Hematopoietic multipotent progenitor cell (in vitro differentiated cells): ENCODE measurements at regions not wholly inside any gene's neighbourhood (a gene's known extent, or its start where the extent isn't known, plus 50 kb on each side); places are given as distances from the start of the nearest gene placed in this dataset.

Experiments
- DNase-seq, 3 donors: peaks; one replicate each; pipeline ENCODE4 v3.0.0-alpha.2; 2011 to 2015; ENCODE audit warnings: low read depth in 2 of 3, low spot score in 2 of 3

DNA sequence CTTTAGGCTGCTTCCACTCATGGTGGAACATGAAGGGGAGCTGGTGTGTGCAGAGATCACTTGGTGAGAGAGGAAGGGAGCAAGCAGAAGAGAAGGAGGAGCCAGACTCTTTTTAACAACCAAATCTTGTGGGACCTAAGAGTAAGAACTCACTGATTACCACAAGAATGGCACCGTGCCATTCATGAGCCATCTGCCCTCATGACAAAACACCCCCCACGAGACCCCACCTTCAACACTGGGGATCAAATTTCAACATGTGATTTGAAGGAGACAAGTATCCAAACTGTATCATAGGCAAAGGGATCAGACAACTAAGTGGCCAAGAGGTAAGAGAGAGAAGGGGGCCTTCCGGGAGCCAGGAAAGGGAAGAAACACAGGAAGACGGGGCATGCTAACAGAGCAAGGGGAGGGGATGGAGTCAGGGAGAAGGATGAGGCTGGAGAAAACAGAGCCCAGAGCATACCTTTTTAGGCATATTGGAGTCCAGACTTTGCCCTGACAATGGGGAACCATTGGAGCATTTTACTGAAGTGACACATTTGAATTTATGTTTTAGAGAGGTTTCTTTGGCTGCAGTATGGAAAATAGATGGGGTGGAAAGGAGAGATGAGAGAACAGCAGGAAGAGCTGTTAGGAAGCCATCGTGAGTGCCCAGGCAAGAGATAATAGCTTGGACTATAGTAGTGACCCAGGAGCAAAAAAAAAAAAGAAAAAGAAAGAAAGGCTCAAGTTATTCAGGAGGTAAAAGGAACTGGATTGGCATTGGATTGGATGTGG, 204.4 kb upstream of the NUDT4 start:
- DNase-seq: no peak

DNA sequence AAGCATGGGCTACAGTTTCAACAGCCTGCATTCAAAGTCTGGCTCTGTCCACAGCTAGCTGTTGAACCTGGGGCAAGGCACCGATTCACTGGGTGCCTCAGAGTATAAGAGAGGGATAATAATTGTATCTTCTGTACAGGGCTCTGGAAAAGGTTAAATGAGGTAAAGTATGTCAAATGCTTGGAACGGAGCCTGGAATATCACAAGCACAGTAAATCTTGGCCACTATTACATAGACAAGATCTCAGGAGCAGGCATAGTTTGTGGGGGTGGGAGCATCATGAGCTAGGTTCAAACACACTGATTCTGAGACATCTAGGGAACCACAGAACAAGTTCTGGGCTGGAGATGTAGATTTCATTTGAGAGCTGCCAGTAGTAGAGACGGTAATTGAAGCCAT, 203.7 kb upstream of the NUDT4 start:
- no peak for DNase-seq

DNA sequence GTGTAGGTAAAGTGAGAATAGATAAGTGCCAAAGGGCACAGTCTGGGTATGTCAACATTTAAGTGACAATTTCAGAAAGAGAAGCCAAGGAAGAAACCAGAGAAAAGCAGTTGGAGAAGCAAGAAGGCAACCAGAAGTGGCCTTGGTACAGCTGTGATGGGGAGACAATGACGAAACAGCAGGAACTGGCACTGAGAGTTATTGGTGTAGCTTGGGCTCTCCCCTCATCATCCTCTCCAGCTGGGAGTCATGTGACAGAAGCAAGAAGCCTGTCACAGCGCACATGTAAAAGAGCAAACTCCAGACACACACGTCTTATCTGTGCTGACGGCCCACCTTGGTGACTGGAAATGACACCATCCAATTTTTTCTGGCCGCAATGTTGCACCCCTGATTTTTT, 203.3 kb upstream of the NUDT4 start:
- no peak for DNase-seq

DNA sequence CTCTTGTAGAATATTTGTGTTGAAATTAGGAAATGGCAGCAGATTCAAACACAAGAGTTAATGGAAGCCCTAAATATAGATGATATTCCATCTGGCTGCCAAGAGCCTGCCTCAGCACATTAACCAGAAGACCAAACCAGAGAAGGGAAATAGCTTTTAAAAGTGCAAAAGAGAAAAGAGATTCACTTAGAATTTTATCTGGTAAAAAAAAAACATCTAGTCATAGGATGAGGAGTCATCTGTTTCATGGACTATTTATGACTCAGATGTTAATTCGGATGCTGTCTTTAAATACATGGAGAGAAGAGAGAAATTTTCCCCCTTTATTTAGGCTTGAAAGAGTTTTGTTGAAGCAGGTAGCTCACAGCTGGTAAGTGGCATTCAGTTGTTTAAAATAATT, 201.6 kb upstream of the NUDT4 start:
- no peak for DNase-seq

- DNase-seq: no peak
These were observed 201.1 kb upstream of the NUDT4 start for GRCh38 chr12:93176610-93177126.

GRCh38 chr12:93177208-93178153, 200.2 kb upstream of the NUDT4 start:
- no peak for DNase-seq

DNA sequence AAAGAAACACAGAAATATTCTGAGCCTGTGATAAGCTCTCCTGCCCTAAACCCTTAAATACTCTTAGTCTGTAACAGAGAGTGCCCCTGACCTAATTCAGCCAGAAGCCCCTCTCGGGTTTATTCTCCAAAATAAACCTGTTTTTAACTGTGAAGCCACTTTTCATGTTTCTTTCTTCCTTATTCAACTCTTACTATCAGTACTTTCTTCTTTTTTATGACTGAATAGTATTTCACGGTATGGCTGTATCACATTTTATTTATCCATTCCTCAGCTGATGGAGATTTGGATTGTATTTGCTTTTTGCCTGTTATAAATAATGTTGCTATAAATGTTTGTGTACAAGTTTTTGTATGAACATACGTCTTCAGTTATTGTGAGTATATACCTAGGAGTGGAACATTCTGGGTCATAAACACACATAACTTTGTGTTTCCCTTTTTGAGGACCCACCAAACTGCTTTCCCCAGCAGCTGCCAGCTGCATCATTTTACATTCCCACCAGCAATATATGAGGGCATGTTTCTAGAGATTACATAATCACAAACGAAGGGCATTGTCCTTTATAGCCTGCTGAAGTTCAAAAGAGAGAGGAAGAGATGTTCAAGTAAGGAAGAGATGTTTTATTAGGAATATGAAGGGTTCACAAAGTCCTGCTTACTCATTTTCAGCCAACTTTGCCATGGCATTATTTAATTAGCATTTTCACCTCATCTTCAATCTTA, 199.4 kb upstream of the NUDT4 start:
- DNase-seq: no peak

- DNase-seq: no peak
These were observed 197.9 kb upstream of the NUDT4 start for GRCh38 chr12:93179792-93180191.

GRCh38 chr12:93180566-93180965, 197.2 kb upstream of the NUDT4 start:
- no peak for DNase-seq

- no peak for DNase-seq
These were observed 196.2 kb upstream of the NUDT4 start for GRCh38 chr12:93181409-93181965.

- DNase-seq: peak in 2 of 3 donors; percentile 58 to 86
These were observed 193.6 kb upstream of the NUDT4 start for GRCh38 chr12:93183940-93184671.

- no peak for DNase-seq
These were observed 192.9 kb upstream of the NUDT4 start for GRCh38 chr12:93184672-93185368.

GRCh38 chr12:93185369-93185741, 192.4 kb upstream of the NUDT4 start:
- DNase-seq: no peak

GRCh38 chr12:93186131-93186530, 191.6 kb upstream of the NUDT4 start:
- no peak for DNase-seq

- DNase-seq: no peak
These were observed 191.1 kb upstream of the NUDT4 start for GRCh38 chr12:93186621-93187020.

DNA sequence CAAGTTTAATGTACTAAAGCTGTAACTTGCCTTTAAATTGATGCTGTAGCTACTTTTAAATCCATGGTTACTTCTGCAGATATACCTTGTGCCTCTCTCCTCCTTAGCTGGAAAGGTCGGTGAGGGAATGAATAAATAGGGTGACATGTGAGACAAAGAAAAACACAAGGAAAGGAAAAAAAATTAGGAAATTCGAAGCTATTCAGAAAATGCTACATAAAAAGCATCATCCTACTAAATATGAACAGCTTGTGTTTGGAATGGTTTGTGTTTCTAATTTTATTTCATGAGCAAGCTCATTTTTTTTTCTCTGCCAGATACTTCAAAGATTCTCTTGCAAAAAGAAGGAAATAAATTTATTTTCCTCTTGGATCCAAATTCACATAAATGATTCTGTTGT, 186.3 kb upstream of the NUDT4 start:
- DNase-seq: no peak

DNA sequence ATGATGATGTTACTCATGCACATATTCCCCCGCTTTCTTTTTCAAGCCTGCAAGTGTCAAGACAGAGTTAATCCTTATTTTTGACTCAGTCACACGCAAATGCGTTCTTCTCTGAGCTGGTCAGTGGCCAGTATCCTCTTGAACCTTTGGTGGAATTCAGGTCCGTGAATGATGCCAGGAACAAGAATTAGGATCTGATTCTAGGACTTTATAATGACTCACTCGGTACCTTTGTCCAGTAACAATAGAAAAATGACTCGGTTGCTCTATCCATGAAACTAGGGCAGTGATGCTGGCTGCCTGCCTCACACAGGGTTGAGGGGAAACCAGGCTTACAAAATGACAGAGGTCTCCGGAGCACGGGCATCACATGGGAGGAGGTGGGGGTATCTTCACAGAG, 185.8 kb upstream of the NUDT4 start:
- DNase-seq: no peak

DNA sequence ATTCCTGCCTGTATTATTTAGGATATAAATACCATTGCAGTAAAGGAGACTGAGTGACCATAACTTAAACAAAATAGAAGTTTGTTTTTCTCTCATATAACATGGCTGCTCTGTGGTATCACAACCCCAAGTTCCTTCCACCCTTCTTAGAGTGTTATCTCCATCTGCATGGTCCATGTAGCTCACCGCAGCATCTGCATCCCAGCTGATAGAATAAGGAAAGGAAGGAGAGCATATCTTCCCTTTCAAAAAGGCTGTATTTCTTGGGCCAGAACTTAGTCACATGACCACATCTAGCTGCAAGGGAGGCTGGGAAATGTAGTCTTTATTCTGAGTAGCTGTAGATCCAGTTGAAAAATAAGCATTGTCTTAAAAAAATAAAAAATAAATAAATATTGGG, 184.8 kb upstream of the NUDT4 start:
- no peak for DNase-seq

- no peak for DNase-seq
These were observed 182.2 kb upstream of the NUDT4 start for GRCh38 chr12:93195511-93195910.
